Neutrophil (primary cell): ENCODE measurements at regions not wholly inside any gene's neighbourhood (a gene's known extent, or its start where the extent isn't known, plus 50 kb on each side); places are given as distances from the start of the nearest gene placed in this dataset.
"Not testable (repeated sequence)": the region's sequence is repeated elsewhere in the genome, so short reads cannot be mapped to it uniquely, and the experiment has no call there.

Source experiments
- H3K27ac ChIP-seq: fragments of 200-600 bp; sonication (generic); 2 replicates; pipeline ENCODE4 v1.5.1; 2016; ENCODE audit warnings: mild to moderate bottlenecking, moderate library complexity
- H3K27me3 ChIP-seq: fragments of 200-600 bp; sonication (generic); 2 replicates; pipeline ENCODE4 v1.6.0; 2016; ENCODE audit warnings: mild to moderate bottlenecking
- H3K36me3 ChIP-seq: fragments of 200-600 bp; sonication (generic); 2 replicates; pipeline ENCODE4 v1.5.1; 2017
- H3K4me1 ChIP-seq, 2 experiments: fragments of 200-600 bp in 1 of 2; sonication (generic) in 1 of 2; 1 replicate in 1 of 2; 2 replicates in 1 of 2; pipeline versions ENCODE4 v1.5.1 to v1.6.1; 2013 to 2016; ENCODE audit warnings: low read depth in 1 of 2, low read length in 1 of 2, mild to moderate bottlenecking in 1 of 2, moderate library complexity in 1 of 2; ENCODE audit not compliant: control insufficient read depth in 1 of 2, insufficient read depth in 1 of 2
- H3K4me3 ChIP-seq, 2 experiments: fragments of 200-600 bp in 1 of 2; sonication (generic) in 1 of 2; 1 replicate in 1 of 2; 2 replicates in 1 of 2; pipeline ENCODE4 v1.5.1; 2013 to 2016; ENCODE audit warnings: low read depth in 1 of 2, low read length in 1 of 2, mild to moderate bottlenecking in 1 of 2, moderate library complexity in 1 of 2
- H3K9me3 ChIP-seq: fragments of 200-600 bp; sonication (generic); 2 replicates; pipeline ENCODE4 v1.5.1; 2016
- CTCF ChIP-seq: fragments of 200-600 bp; sonication (generic); IDR thresholded peaks from 2 replicates; pipeline ENCODE4 v1.5.1; 2016; ENCODE audit warnings: antibody characterized with exemption

DNA sequence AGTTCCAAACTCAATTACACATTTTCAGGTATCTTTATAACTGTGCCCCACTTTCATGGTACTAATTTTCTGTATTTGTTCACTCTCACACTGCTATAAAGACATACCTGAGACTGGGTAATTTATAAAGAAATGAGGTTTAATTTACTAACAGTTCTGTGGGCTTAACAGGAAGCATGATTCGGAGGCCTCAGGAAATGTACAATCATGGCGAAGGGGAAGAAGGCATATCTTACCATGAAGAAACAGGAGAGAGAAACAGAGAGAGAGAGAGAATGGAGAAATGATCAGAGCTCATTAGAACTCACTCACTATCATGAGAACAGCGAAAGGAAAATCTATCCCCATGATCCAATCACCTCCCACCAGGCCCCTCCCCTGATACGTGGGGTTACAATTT is 874.1 kb upstream of the B3GALT2 start:
- Histone ChIP-seq H3K4me1 (peaks cover 36 to 59% of the 10 kb centered on the region in 2 experiments), H3K36me3 (no peaks in the 10 kb centered on the region), H3K9me3 (no peaks in the 10 kb centered on the region), H3K4me3 (no peak overlapping the region), H3K27ac (peak overlapping the region; percentile 80), H3K27me3 (no peaks in the 10 kb centered on the region)
- TF ChIP-seq CTCF = no peak

DNA sequence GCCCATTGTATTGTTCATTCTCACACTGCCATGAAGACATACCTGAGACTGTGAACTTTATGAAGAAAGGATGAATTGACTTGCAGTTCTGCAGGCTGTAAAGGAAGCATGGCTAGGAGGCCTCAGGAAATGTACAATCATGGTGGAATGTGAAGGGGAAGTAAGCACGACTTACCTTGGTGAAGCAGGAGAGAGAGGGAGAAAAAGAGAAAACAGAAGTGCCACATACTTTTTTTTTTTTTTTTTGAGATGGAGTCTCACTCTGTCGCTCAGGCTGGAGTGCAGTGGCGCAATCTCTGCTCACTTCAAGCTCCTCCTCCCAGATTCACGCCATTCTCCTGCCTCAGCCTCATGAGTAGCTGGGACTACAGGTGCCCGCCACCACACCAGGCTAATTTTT is 871.9 kb upstream of the B3GALT2 start:
- H3K9me3 ChIP-seq, H3K27me3 ChIP-seq, H3K4me3 ChIP-seq, H3K36me3 ChIP-seq: not testable (repeated sequence)
- Histone ChIP-seq H3K4me1 (peaks cover 36 to 58% of the 10 kb centered on the region in 2 experiments), H3K27ac (peak overlapping the region; percentile 80)

DNA sequence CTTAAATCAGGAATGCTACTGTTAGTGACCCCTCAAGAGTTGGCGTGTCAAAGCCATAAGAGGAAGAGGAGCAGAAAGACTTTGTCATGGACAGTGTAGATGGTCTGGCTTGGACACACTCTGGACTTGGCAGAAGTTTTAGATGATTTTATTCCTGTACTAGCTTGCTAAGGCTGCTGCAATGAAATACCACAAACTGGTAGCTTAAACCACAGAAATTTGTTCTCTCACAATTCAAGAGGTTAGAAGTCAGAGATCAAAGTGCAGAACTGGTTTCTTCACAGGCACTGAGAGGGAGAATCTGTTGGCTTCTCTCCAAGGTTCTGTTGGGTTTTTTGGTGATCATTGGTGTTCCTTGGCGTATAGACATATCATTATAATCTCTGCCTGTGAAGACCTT is 869.8 kb upstream of the B3GALT2 start:
- Histone ChIP-seq H3K4me1 (peaks cover 28 to 38% of the 10 kb centered on the region in 2 experiments), H3K36me3 (no peaks in the 10 kb centered on the region), H3K9me3 (no peaks in the 10 kb centered on the region), H3K27me3 (no peaks in the 10 kb centered on the region), H3K4me3 (no peak overlapping the region), H3K27ac (no peak overlapping the region)
- TF ChIP-seq CTCF = no peak

DNA sequence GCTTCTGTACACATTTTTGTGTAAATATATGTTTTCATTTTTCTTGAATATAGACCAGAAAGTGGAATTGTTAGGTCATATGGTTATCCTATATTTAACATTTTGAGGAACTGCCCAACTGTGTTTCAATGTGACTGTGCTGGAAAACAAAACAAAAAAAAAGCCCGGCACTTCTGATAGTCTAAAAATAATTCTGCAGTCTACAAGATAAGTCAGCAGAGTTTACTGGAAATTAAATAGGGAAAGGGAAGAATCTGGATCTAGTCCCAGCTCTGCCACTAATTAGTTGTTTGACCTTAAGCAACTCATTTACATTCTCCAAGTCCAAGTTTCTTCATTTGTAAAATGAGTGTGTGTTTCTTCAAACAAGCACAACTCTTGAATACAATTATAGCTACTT is 869.1 kb upstream of the B3GALT2 start:
- Histone ChIP-seq H3K27ac (no peak overlapping the region), H3K4me1 (peaks cover 26 to 34% of the 10 kb centered on the region in 2 experiments), H3K9me3 (no peaks in the 10 kb centered on the region), H3K36me3 (no peaks in the 10 kb centered on the region), H3K27me3 (no peaks in the 10 kb centered on the region), H3K4me3 (no peak overlapping the region)
- TF ChIP-seq CTCF = no peak

DNA sequence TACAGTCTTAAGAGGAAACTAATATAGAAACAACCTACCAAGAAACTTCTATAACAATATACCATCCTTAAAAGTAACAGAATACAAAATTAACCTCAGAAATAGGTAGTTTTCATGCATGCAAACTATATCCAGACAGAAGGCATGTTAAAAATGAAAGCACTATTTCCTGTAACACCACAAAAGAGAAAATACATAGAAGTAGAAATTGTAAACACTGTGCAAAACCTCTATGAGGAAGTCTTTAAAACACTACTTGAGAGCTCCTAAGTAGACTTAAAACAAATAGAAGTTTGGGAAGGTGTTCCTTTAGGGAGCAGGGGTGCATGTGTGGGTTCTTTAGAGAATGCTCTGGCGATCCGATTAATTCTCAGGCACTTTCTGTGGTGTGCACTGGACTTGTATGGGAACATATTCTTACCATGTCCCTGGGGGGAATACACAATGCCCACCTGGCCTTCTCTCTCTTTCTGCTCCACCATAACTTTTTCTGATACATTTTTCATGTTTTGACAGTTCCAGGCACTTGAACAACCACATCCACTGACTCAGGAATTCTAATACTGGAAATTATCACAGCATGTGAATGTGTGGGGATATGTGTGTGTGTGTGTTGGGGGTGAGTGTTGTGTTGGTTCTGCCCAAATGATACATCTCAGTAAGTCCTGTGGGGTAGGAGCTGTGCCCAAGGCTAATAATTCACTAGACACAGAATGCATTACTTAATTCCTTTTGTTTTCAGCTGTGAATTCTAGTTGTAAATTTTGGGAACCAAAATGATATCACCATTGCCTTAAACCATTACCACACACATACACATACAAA is 866.3 kb upstream of the B3GALT2 start:
- no peak for TF ChIP-seq CTCF
- no peaks in the 10 kb centered on the region for H3K9me3 ChIP-seq
- H3K4me3 ChIP-seq = no peak overlapping the region
- H3K27me3 ChIP-seq = no peaks in the 10 kb centered on the region
- H3K27ac ChIP-seq = no peak overlapping the region
- no peaks in the 10 kb centered on the region for H3K36me3 ChIP-seq
- peaks cover 6 to 19% of the 10 kb centered on the region in 2 experiments for H3K4me1 ChIP-seq

DNA sequence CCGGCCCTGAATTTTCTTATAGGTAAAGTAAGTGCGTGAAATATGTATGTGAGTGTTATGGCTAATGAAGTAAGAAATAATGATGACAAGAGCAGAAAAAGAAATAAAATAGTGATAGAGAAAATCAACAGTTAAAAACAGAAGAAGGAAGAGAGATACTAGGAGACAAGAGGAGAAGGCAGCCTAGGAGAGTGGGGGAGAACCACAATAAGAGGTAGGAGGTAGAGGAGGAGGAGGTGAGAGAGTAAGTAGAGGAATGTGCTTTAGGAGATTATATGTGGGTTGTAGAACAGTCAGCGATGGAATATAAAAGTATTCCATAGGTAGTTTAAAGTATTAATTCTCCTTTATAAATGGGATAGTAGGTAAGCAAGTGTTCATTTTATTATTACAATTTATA is 861.5 kb upstream of the B3GALT2 start:
- H3K27ac ChIP-seq = no peak overlapping the region
- no peak overlapping the region for H3K4me3 ChIP-seq
- H3K36me3 ChIP-seq = no peaks in the 10 kb centered on the region
- TF ChIP-seq CTCF = no peak
- H3K4me1 ChIP-seq = peaks cover 6 to 15% of the 10 kb centered on the region in 2 experiments
- H3K9me3 ChIP-seq = no peaks in the 10 kb centered on the region
- H3K27me3 ChIP-seq = no peaks in the 10 kb centered on the region
